DMS114 treated with DMSO at 0.1 percent for 48 hours (cell line): ENCODE measurements at regions not wholly inside any gene's neighbourhood (a gene's known extent, or its start where the extent isn't known, plus 50 kb on each side); places are given as distances from the start of the nearest gene placed in this dataset.

Experiments used
- DNase-seq: peaks from one replicate; lab custom pipeline; 2025; ENCODE audit not compliant: unreplicated experiment; lab: John Stamatoyannopoulos, UW

GRCh38 chr1:98002288-98002687 lies 81.5 kb upstream of the DPYD start:
- no peak for DNase-seq

- no peak for DNase-seq
Measured at GRCh38 chr1:98001764-98002163, 80.9 kb upstream of the DPYD start.

- DNase-seq, result no peak
Measured at GRCh38 chr1:97999320-97999719, 78.5 kb upstream of the DPYD start.

- no peak for DNase-seq
Measured at GRCh38 chr1:97996880-97997279, 76.0 kb upstream of the DPYD start.

- DNase-seq, result no peak
Measured at GRCh38 chr1:97989094-97989680, 68.4 kb upstream of the DPYD start.

GRCh38 chr1:97986041-97987005 lies 65.5 kb upstream of the DPYD start:
- DNase-seq, result no peak

GRCh38 chr1:97983126-97983525 lies 62.3 kb upstream of the DPYD start:
- DNase-seq, result no peak

GRCh38 chr1:97980530-97980929 lies 59.7 kb upstream of the DPYD start:
- no peak for DNase-seq

- no peak for DNase-seq
Measured at GRCh38 chr1:97976801-97977200, 56.0 kb upstream of the DPYD start.
